ENCODE measurements at regions not wholly inside any gene's neighbourhood (a gene's known extent, or its start where the extent isn't known, plus 50 kb on each side); places are given as distances from the start of the nearest gene placed in this dataset.
A peak's percentile ranks its signal among the peaks of the same experiment; 100 is the strongest.

DNA sequence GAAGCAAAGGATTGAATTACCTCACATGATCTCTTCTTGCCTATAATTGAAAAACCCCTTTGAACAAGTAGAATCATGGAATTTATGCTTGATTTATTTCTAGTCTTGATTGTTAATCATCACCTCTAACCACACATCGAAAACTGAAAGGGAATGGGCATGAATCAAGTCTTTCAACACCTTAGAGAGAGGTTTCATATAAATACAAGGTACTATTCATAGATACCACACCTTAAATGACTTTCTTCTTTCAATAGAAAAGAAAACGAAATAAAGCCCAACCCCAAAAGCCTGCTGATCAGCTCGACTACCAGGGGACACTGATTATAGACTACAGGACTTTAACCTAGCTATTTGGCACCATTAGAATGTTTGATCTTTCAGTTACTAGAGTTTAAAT, 128.6 kb upstream of the PTPRZ1 start:
- Histone ChIP-seq H3K36me3 (ENCODE audit: control insufficient read depth in 1 of 2, insufficient read depth in 2 of 2, low read length in 2 of 2) (no peaks in the 10 kb centered on the region), H3K79me2 (ENCODE audit: insufficient read depth, low read length) (no peaks in the 10 kb centered on the region), H3K9ac (ENCODE audit: low read length) (no peak overlapping the region), H3K9me2 (ENCODE audit: insufficient read depth) (no peaks in the 10 kb centered on the region), H3K4me2 (ENCODE audit: low read length) (no peak overlapping the region), H3K4me1 (ENCODE audit: control insufficient read depth in 1 of 2, insufficient read depth in 2 of 2, low read length in 2 of 2) (no peaks in the 10 kb centered on the region), H2AFZ (ENCODE audit: low read depth, low read length, poor library complexity, severe bottlenecking) (peak overlapping the region; percentile 8), H4K20me1 (ENCODE audit: insufficient read depth) (no peaks in the 10 kb centered on the region), H3K4me3 (replicated peaks in 1 of 2; ENCODE audit: low read depth in 1 of 2, low read length in 2 of 2) (no peak overlapping the region), H3K27ac (ENCODE audit: low read depth, low read length) (no peak overlapping the region), H3K27me3 (ENCODE audit: insufficient read depth, low read length) (no peaks in the 10 kb centered on the region), H3K9me3 (ENCODE audit: control insufficient read depth in 1 of 2, insufficient read depth in 1 of 2, low read depth in 1 of 2, low read length in 2 of 2) (no peaks in the 10 kb centered on the region)
- RAD21 ChIA-PET (ENCODE audit: low non-redundant PET in 1 of 2, low total read pairs in 2 of 2, uncharacterized antibody in 2 of 2, unreplicated experiment in 2 of 2): no interaction called here
- BruUV-seq (replicated peaks): no TSS peak
- intact Hi-C loops (cut with micrococcal nuclease): no loop called here
- no peak for ATAC-seq
- no peak for TF ChIP-seq POLR2AphosphoS5 (IDR thresholded peaks at IDR 0.05; ENCODE audit: low read depth, low read length)
- TF ChIP-seq ZNF274 (IDR thresholded peaks at IDR 0.05; ENCODE audit: low read depth, low read length): no peak
- no peak for TF ChIP-seq CEBPB (IDR thresholded peaks at IDR 0.05; ENCODE audit: low read depth)
- TF ChIP-seq, protein P1, sequence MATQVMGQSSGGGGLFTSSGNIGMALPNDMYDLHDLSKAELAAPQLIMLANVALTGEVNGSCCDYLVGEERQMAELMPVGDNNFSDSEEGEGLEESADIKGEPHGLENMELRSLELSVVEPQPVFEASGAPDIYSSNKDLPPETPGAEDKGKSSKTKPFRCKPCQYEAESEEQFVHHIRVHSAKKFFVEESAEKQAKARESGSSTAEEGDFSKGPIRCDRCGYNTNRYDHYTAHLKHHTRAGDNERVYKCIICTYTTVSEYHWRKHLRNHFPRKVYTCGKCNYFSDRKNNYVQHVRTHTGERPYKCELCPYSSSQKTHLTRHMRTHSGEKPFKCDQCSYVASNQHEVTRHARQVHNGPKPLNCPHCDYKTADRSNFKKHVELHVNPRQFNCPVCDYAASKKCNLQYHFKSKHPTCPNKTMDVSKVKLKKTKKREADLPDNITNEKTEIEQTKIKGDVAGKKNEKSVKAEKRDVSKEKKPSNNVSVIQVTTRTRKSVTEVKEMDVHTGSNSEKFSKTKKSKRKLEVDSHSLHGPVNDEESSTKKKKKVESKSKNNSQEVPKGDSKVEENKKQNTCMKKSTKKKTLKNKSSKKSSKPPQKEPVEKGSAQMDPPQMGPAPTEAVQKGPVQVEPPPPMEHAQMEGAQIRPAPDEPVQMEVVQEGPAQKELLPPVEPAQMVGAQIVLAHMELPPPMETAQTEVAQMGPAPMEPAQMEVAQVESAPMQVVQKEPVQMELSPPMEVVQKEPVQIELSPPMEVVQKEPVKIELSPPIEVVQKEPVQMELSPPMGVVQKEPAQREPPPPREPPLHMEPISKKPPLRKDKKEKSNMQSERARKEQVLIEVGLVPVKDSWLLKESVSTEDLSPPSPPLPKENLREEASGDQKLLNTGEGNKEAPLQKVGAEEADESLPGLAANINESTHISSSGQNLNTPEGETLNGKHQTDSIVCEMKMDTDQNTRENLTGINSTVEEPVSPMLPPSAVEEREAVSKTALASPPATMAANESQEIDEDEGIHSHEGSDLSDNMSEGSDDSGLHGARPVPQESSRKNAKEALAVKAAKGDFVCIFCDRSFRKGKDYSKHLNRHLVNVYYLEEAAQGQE (IDR thresholded peaks at IDR 0.05; ENCODE audit: low read depth): no peak
- TF ChIP-seq FOSL1 (IDR thresholded peaks at IDR 0.05; ENCODE audit: low read depth): no peak
- TF ChIP-seq TCF7L2 (IDR thresholded peaks at IDR 0.05; ENCODE audit: borderline replicate concordance, extremely low read depth, insufficient read depth, insufficient read length): no peak
- no peak for TF ChIP-seq EGR1 (IDR thresholded peaks at IDR 0.05; ENCODE audit: low read depth)
- no peak for TF ChIP-seq SRF (IDR thresholded peaks at IDR 0.05; ENCODE audit: low read depth)
- TF ChIP-seq, protein P2, sequence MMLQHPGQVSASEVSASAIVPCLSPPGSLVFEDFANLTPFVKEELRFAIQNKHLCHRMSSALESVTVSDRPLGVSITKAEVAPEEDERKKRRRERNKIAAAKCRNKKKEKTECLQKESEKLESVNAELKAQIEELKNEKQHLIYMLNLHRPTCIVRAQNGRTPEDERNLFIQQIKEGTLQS (IDR thresholded peaks at IDR 0.05): no peak
- TF ChIP-seq, protein P3, sequence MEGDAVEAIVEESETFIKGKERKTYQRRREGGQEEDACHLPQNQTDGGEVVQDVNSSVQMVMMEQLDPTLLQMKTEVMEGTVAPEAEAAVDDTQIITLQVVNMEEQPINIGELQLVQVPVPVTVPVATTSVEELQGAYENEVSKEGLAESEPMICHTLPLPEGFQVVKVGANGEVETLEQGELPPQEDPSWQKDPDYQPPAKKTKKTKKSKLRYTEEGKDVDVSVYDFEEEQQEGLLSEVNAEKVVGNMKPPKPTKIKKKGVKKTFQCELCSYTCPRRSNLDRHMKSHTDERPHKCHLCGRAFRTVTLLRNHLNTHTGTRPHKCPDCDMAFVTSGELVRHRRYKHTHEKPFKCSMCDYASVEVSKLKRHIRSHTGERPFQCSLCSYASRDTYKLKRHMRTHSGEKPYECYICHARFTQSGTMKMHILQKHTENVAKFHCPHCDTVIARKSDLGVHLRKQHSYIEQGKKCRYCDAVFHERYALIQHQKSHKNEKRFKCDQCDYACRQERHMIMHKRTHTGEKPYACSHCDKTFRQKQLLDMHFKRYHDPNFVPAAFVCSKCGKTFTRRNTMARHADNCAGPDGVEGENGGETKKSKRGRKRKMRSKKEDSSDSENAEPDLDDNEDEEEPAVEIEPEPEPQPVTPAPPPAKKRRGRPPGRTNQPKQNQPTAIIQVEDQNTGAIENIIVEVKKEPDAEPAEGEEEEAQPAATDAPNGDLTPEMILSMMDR (IDR thresholded peaks at IDR 0.05 in 2 of 3, conservative IDR thresholded peaks at IDR 0.05 in 1 of 3; ENCODE audit: borderline replicate concordance in 1 of 3, insufficient read depth in 1 of 3, low read depth in 2 of 3, low read length in 2 of 3): no peak
- no peak for TF ChIP-seq EZH2 (IDR thresholded peaks at IDR 0.05)
- no peak for TF ChIP-seq SIN3A (IDR thresholded peaks at IDR 0.05; ENCODE audit: low read depth)
- TF ChIP-seq, protein P4, sequence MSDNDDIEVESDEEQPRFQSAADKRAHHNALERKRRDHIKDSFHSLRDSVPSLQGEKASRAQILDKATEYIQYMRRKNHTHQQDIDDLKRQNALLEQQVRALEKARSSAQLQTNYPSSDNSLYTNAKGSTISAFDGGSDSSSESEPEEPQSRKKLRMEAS (IDR thresholded peaks at IDR 0.05): no peak
- no peak for TF ChIP-seq JUND (IDR thresholded peaks at IDR 0.05)
- TF ChIP-seq RAD21 (IDR thresholded peaks at IDR 0.05; ENCODE audit: low read depth): no peak
- POLR2A ChIA-PET: no interaction called here
- DNase-seq (ENCODE audit: low read depth, low spot score): no peak
- CTCF ChIA-PET: no interaction called here
